GDM1 (cell line): ENCODE measurements at regions not wholly inside any gene's neighbourhood (a gene's known extent, or its start where the extent isn't known, plus 50 kb on each side); places are given as distances from the start of the nearest gene placed in this dataset.
"Not testable (repeated sequence)": the region's sequence is repeated elsewhere in the genome, so short reads cannot be mapped to it uniquely, and the experiment has no call there.

Source experiments
- DNase-seq: peaks from one replicate; lab custom pipeline; 2025; lab: John Stamatoyannopoulos, UW

- no peak for DNase-seq
These were observed 146.8 kb upstream of the TMPRSS15 start for GRCh38 chr21:18550361-18550760.

- no peak for DNase-seq
These were observed 150.2 kb upstream of the TMPRSS15 start for GRCh38 chr21:18553786-18554185.

- not testable (repeated sequence) for DNase-seq
These were observed 164.2 kb upstream of the TMPRSS15 start for GRCh38 chr21:18567770-18568169.

- no peak for DNase-seq
These were observed 184.5 kb upstream of the TMPRSS15 start for GRCh38 chr21:18588001-18588662.

GRCh38 chr21:18601146-18601545, 197.6 kb upstream of the TMPRSS15 start:
- DNase-seq: no peak

- no peak for DNase-seq
These were observed 199.1 kb upstream of the TMPRSS15 start for GRCh38 chr21:18602711-18603110.

GRCh38 chr21:18603261-18603660, 199.7 kb upstream of the TMPRSS15 start:
- DNase-seq: no peak

GRCh38 chr21:18603980-18604379, 200.4 kb upstream of the TMPRSS15 start:
- no peak for DNase-seq

- no peak for DNase-seq
These were observed 204.6 kb upstream of the TMPRSS15 start for GRCh38 chr21:18608226-18608625.

GRCh38 chr21:18614303-18614702, 210.7 kb upstream of the TMPRSS15 start:
- DNase-seq: no peak

GRCh38 chr21:18617291-18617690, 213.7 kb upstream of the TMPRSS15 start:
- no peak for DNase-seq

- no peak for DNase-seq
These were observed 216.9 kb upstream of the TMPRSS15 start for GRCh38 chr21:18620436-18620835.

GRCh38 chr21:18622383-18622782, 218.8 kb upstream of the TMPRSS15 start:
- no peak for DNase-seq

GRCh38 chr21:18630446-18630845, 226.9 kb upstream of the TMPRSS15 start:
- no peak for DNase-seq

- no peak for DNase-seq
These were observed 233.3 kb upstream of the TMPRSS15 start for GRCh38 chr21:18636897-18637296.

GRCh38 chr21:18646116-18646515, 242.5 kb upstream of the TMPRSS15 start:
- DNase-seq: no peak

- no peak for DNase-seq
These were observed 252.3 kb upstream of the TMPRSS15 start for GRCh38 chr21:18655931-18656330.

- no peak for DNase-seq
These were observed 258.3 kb upstream of the TMPRSS15 start for GRCh38 chr21:18661842-18662241.

- DNase-seq: no peak
These were observed 260.1 kb upstream of the TMPRSS15 start for GRCh38 chr21:18663663-18664062.

- DNase-seq: no peak
These were observed 263.1 kb upstream of the TMPRSS15 start for GRCh38 chr21:18666725-18667124.

- DNase-seq: no peak
These were observed 270.2 kb upstream of the TMPRSS15 start for GRCh38 chr21:18673789-18674188.

- DNase-seq: no peak
These were observed 274.0 kb upstream of the TMPRSS15 start for GRCh38 chr21:18677632-18678031.

- DNase-seq: no peak
These were observed 302.4 kb upstream of the TMPRSS15 start for GRCh38 chr21:18705971-18706370.

- DNase-seq: no peak
These were observed 308.1 kb upstream of the TMPRSS15 start for GRCh38 chr21:18711662-18712061.
